Body of pancreas (tissue), 4 donors: ENCODE measurements at regions not wholly inside any gene's neighbourhood (a gene's known extent, or its start where the extent isn't known, plus 50 kb on each side); places are given as distances from the start of the nearest gene placed in this dataset.

Experiments used
- POLR2A ChIP-seq, 3 donors: fragments of 450-650 bp; IDR thresholded peaks; one replicate each; pipeline ENCODE4 v1.6.1; 2016; ENCODE audit warnings: antibody characterized with exemption in 3 of 3, mild to moderate bottlenecking in 2 of 3
- TF ChIP-seq, protein P1 (sequence below), 7 experiments: fragments of 450-650 bp in 4 of 7; fragments of 200-600 bp in 3 of 7; sonication (generic) in 3 of 7; IDR thresholded peaks; one replicate each; pipeline ENCODE4 v1.5.1; 2016 to 2019; ENCODE audit warnings: antibody characterized with exemption in 7 of 7

GRCh38 chr1:79594121-79594698, 587.7 kb upstream of the ADGRL4 start:
- TF ChIP-seq, protein P1, sequence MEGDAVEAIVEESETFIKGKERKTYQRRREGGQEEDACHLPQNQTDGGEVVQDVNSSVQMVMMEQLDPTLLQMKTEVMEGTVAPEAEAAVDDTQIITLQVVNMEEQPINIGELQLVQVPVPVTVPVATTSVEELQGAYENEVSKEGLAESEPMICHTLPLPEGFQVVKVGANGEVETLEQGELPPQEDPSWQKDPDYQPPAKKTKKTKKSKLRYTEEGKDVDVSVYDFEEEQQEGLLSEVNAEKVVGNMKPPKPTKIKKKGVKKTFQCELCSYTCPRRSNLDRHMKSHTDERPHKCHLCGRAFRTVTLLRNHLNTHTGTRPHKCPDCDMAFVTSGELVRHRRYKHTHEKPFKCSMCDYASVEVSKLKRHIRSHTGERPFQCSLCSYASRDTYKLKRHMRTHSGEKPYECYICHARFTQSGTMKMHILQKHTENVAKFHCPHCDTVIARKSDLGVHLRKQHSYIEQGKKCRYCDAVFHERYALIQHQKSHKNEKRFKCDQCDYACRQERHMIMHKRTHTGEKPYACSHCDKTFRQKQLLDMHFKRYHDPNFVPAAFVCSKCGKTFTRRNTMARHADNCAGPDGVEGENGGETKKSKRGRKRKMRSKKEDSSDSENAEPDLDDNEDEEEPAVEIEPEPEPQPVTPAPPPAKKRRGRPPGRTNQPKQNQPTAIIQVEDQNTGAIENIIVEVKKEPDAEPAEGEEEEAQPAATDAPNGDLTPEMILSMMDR (IDR thresholded peaks at IDR 0.05), result no peak
- TF ChIP-seq POLR2A (IDR thresholded peaks at IDR 0.05), result no peak
